NCI-H1092 treated with DMSO at 0.1 percent for 48 hours (cell line): ENCODE measurements at regions not wholly inside any gene's neighbourhood (a gene's known extent, or its start where the extent isn't known, plus 50 kb on each side); places are given as distances from the start of the nearest gene placed in this dataset.

ENCODE experiments used
- DNase-seq: peaks from one replicate; lab custom pipeline; 2025; lab: John Stamatoyannopoulos, UW

GRCh38 chr1:221162352-221162751, 283.1 kb downstream of the HLX start:
- no peak for DNase-seq

- DNase-seq: no peak
Observed at GRCh38 chr1:221162939-221163338, 283.7 kb downstream of the HLX start.

GRCh38 chr1:221164029-221164428, 284.8 kb downstream of the HLX start:
- DNase-seq: no peak

GRCh38 chr1:221164951-221165838, 286.0 kb downstream of the HLX start:
- no peak for DNase-seq

GRCh38 chr1:221165839-221166500, 286.7 kb downstream of the HLX start:
- DNase-seq: no peak

GRCh38 chr1:221166559-221167318, 287.5 kb downstream of the HLX start:
- no peak for DNase-seq

GRCh38 chr1:221169447-221169889, 290.2 kb downstream of the HLX start:
- no peak for DNase-seq

- no peak for DNase-seq
Observed at GRCh38 chr1:221170171-221170570, 290.9 kb downstream of the HLX start.

- no peak for DNase-seq
Observed at GRCh38 chr1:221171768-221172167, 292.5 kb downstream of the HLX start.

- no peak for DNase-seq
Observed at GRCh38 chr1:221172841-221173240, 293.6 kb downstream of the HLX start.

GRCh38 chr1:221174330-221174993, 295.2 kb downstream of the HLX start:
- DNase-seq: no peak

GRCh38 chr1:221175249-221175648, 296.0 kb downstream of the HLX start:
- DNase-seq: no peak

- no peak for DNase-seq
Observed at GRCh38 chr1:221180704-221181368, 301.6 kb downstream of the HLX start.

- no peak for DNase-seq
Observed at GRCh38 chr1:221182791-221183533, 303.7 kb downstream of the HLX start.

- no peak for DNase-seq
Observed at GRCh38 chr1:221184131-221184794, 305.0 kb downstream of the HLX start.

GRCh38 chr1:221187174-221187573, 307.9 kb downstream of the HLX start:
- no peak for DNase-seq

- no peak for DNase-seq
Observed at GRCh38 chr1:221188458-221188857, 309.2 kb downstream of the HLX start.

GRCh38 chr1:221190249-221190648, 311.0 kb downstream of the HLX start:
- no peak for DNase-seq

GRCh38 chr1:221192055-221192454, 312.8 kb downstream of the HLX start:
- no peak for DNase-seq

- DNase-seq: no peak
Observed at GRCh38 chr1:221200464-221200863, 321.2 kb downstream of the HLX start.
